Activated naive CD4-positive, alpha-beta T cell treated with anti-CD3 and anti-CD28 coated beads for 36 hours (primary cell): ENCODE measurements at regions not wholly inside any gene's neighbourhood (a gene's known extent, or its start where the extent isn't known, plus 50 kb on each side); places are given as distances from the start of the nearest gene placed in this dataset.
"Not testable (repeated sequence)": the region's sequence is repeated elsewhere in the genome, so short reads cannot be mapped to it uniquely, and the experiment has no call there.

Experiments used
- CTCF ChIA-PET: fragments of 350-600 bp; sonication (Branson Sonifier 250); formaldehyde crosslinking; loops from one replicate; lab custom pipeline; 2021; ENCODE audit warnings: antibody characterized with exemption; lab: Charles Lee
- DNase-seq: peaks from one replicate; pipeline ENCODE4 v3.0.0-alpha.2; 2020
- H3K27ac Mint-ChIP-seq: one replicate; pipeline ENCODE4 v1.8.0; 2021; ENCODE audit warnings: mild to moderate bottlenecking, mixed read lengths
- H3K27me3 Mint-ChIP-seq: one replicate; pipeline ENCODE4 v1.8.0; 2021; ENCODE audit warnings: low read depth, mixed read lengths
- H3K36me3 Mint-ChIP-seq: one replicate; pipeline ENCODE4 v1.8.0; 2021; ENCODE audit warnings: low read depth, mixed read lengths
- H3K4me1 Mint-ChIP-seq: one replicate; pipeline ENCODE4 v1.8.0; 2021; ENCODE audit warnings: low read depth, mixed read lengths
- H3K4me3 Mint-ChIP-seq: one replicate; pipeline ENCODE4 v1.8.0; 2021; ENCODE audit warnings: mild to moderate bottlenecking, moderate library complexity, mixed read lengths
- H3K9me3 Mint-ChIP-seq: one replicate; pipeline ENCODE4 v1.8.0; 2021; ENCODE audit warnings: mixed read lengths
- intact Hi-C: fragments of 100-400 bp; cut with micrococcal nuclease; formaldehyde crosslinking; loops from one replicate; pipeline ENCODE4 v1.15.1; 2023

GRCh38 chr15:79543097-79543496 lies 111.0 kb downstream of the MINAR1 start:
- CTCF ChIA-PET = no interaction called here
- intact Hi-C loops = no loop called here
- H3K27me3 Mint-ChIP-seq = peaks cover 5% of the 10 kb centered on the region
- no peaks in the 10 kb centered on the region for H3K4me1 Mint-ChIP-seq
- no peaks in the 10 kb centered on the region for H3K9me3 Mint-ChIP-seq
- no peak overlapping the region for H3K27ac Mint-ChIP-seq
- H3K36me3 Mint-ChIP-seq = no peaks in the 10 kb centered on the region
- H3K4me3 Mint-ChIP-seq = no peak overlapping the region
- no peak for DNase-seq

- DNase-seq = no peak
- H3K27me3 Mint-ChIP-seq = peaks cover 14% of the 10 kb centered on the region
- CTCF ChIA-PET = interaction anchor here (0.9 kb wide), 1 partner anchor 209 kb away, joined by 3 read pairs; no protein-coding TSS in a partner anchor
- no peaks in the 10 kb centered on the region for H3K36me3 Mint-ChIP-seq
- H3K4me1 Mint-ChIP-seq = no peaks in the 10 kb centered on the region
- no peak overlapping the region for H3K27ac Mint-ChIP-seq
- intact Hi-C loops = no loop called here
- no peak overlapping the region for H3K4me3 Mint-ChIP-seq
- no peaks in the 10 kb centered on the region for H3K9me3 Mint-ChIP-seq
Observed at GRCh38 chr15:79549196-79549595, 117.1 kb downstream of the MINAR1 start.

GRCh38 chr15:79560384-79560783 lies 128.2 kb downstream of the MINAR1 start:
- Mint-ChIP-seq H3K9me3 (no peaks in the 10 kb centered on the region), H3K27me3 (peaks cover 22% of the 10 kb centered on the region)
- intact Hi-C loops = no loop called here

GRCh38 chr15:79561982-79562381 lies 129.8 kb downstream of the MINAR1 start:
- no peak for DNase-seq
- CTCF ChIA-PET = no interaction called here
- Mint-ChIP-seq H3K4me3 (no peak overlapping the region), H3K36me3 (no peaks in the 10 kb centered on the region), H3K4me1 (no peaks in the 10 kb centered on the region), H3K27me3 (peaks cover 22% of the 10 kb centered on the region), H3K27ac (no peak overlapping the region), H3K9me3 (no peaks in the 10 kb centered on the region)
- intact Hi-C loops = no loop called here

More at GRCh38 chr15:79560384-79560783, 128.2 kb downstream of the MINAR1 start:
- Mint-ChIP-seq H3K27ac (no peak overlapping the region), H3K4me1 (no peaks in the 10 kb centered on the region), H3K4me3 (no peak overlapping the region), H3K36me3 (no peaks in the 10 kb centered on the region)
- CTCF ChIA-PET = no interaction called here
- DNase-seq = no peak

- Mint-ChIP-seq H3K27ac (no peak overlapping the region), H3K27me3 (peaks cover 22% of the 10 kb centered on the region), H3K36me3 (no peaks in the 10 kb centered on the region), H3K4me3 (no peak overlapping the region), H3K9me3 (no peaks in the 10 kb centered on the region), H3K4me1 (no peaks in the 10 kb centered on the region)
- intact Hi-C loops = no loop called here
- DNase-seq = no peak
- CTCF ChIA-PET = no interaction called here
Observed at GRCh38 chr15:79562403-79562815, 130.3 kb downstream of the MINAR1 start.

GRCh38 chr15:79562899-79563298 lies 130.8 kb downstream of the MINAR1 start:
- no peaks in the 10 kb centered on the region for H3K4me1 Mint-ChIP-seq
- no peak overlapping the region for H3K4me3 Mint-ChIP-seq
- CTCF ChIA-PET = no interaction called here

GRCh38 chr15:79570004-79570403 lies 137.9 kb downstream of the MINAR1 start:
- DNase-seq = no peak
- no peaks in the 10 kb centered on the region for H3K27me3 Mint-ChIP-seq

More at GRCh38 chr15:79562899-79563298, 130.8 kb downstream of the MINAR1 start:
- no peak for DNase-seq
- intact Hi-C loops = no loop called here
- no peaks in the 10 kb centered on the region for H3K36me3 Mint-ChIP-seq
- peaks cover 22% of the 10 kb centered on the region for H3K27me3 Mint-ChIP-seq
- peak overlapping the region; percentile 12 for H3K27ac Mint-ChIP-seq
- H3K9me3 Mint-ChIP-seq = no peaks in the 10 kb centered on the region

GRCh38 chr15:79572691-79573404 lies 140.7 kb downstream of the MINAR1 start:
- no peak overlapping the region for H3K27ac Mint-ChIP-seq
- intact Hi-C loops = no loop called here

More at GRCh38 chr15:79570004-79570403, 137.9 kb downstream of the MINAR1 start:
- Mint-ChIP-seq H3K4me3 (no peak overlapping the region), H3K4me1 (no peaks in the 10 kb centered on the region), H3K36me3 (no peaks in the 10 kb centered on the region), H3K27ac (no peak overlapping the region), H3K9me3 (no peaks in the 10 kb centered on the region)
- CTCF ChIA-PET = no interaction called here
- intact Hi-C loops = no loop called here

GRCh38 chr15:79574431-79575273 lies 142.5 kb downstream of the MINAR1 start:
- H3K27me3 Mint-ChIP-seq, H3K36me3 Mint-ChIP-seq, DNase-seq, H3K27ac Mint-ChIP-seq, H3K4me1 Mint-ChIP-seq, H3K9me3 Mint-ChIP-seq, H3K4me3 Mint-ChIP-seq, intact Hi-C loops, CTCF ChIA-PET: not testable (repeated sequence)

More at GRCh38 chr15:79572691-79573404, 140.7 kb downstream of the MINAR1 start:
- H3K27me3 Mint-ChIP-seq = peaks cover 4% of the 10 kb centered on the region
- DNase-seq = no peak
- CTCF ChIA-PET = interaction anchor here (0.6 to 0.9 kb wide), 2 partner anchors 33 to 191 kb away, joined by 3 read pairs; no protein-coding TSS in a partner anchor
- no peaks in the 10 kb centered on the region for H3K4me1 Mint-ChIP-seq
- no peak overlapping the region for H3K4me3 Mint-ChIP-seq
- H3K9me3 Mint-ChIP-seq = no peaks in the 10 kb centered on the region
- no peaks in the 10 kb centered on the region for H3K36me3 Mint-ChIP-seq

GRCh38 chr15:79582650-79583049 lies 150.5 kb downstream of the MINAR1 start:
- Mint-ChIP-seq H3K9me3 (no peaks in the 10 kb centered on the region), H3K36me3 (no peaks in the 10 kb centered on the region), H3K4me3 (no peak overlapping the region), H3K27me3 (peaks cover 26% of the 10 kb centered on the region), H3K27ac (no peak overlapping the region), H3K4me1 (no peaks in the 10 kb centered on the region)
- CTCF ChIA-PET = no interaction called here
- intact Hi-C loops = no loop called here
- no peak for DNase-seq

GRCh38 chr15:79592126-79592525 lies 160.0 kb downstream of the MINAR1 start:
- H3K4me1 Mint-ChIP-seq = no peaks in the 10 kb centered on the region
- H3K36me3 Mint-ChIP-seq = no peaks in the 10 kb centered on the region
- intact Hi-C loops = no loop called here
- no peak for DNase-seq
- H3K9me3 Mint-ChIP-seq = no peaks in the 10 kb centered on the region
- peaks cover 18% of the 10 kb centered on the region for H3K27me3 Mint-ChIP-seq
- H3K4me3 Mint-ChIP-seq = no peak overlapping the region
- H3K27ac Mint-ChIP-seq = no peak overlapping the region
- CTCF ChIA-PET = interaction anchor here (0.8 to 2.8 kb wide), 2 partner anchors 211 to 256 kb away, joined by 3 to 21 read pairs; no protein-coding TSS in a partner anchor

- no peak for DNase-seq
- H3K4me1 Mint-ChIP-seq = no peaks in the 10 kb centered on the region
- CTCF ChIA-PET = interaction anchor here (1.1 to 2.8 kb wide), 3 partner anchors 133 to 254 kb away, joined by 3 to 21 read pairs (median 6); no protein-coding TSS in a partner anchor
- no peak overlapping the region for H3K4me3 Mint-ChIP-seq
- intact Hi-C loops = no loop called here
- no peaks in the 10 kb centered on the region for H3K36me3 Mint-ChIP-seq
- H3K27me3 Mint-ChIP-seq = peaks cover 15% of the 10 kb centered on the region
- no peak overlapping the region for H3K27ac Mint-ChIP-seq
- H3K9me3 Mint-ChIP-seq = no peaks in the 10 kb centered on the region
Observed at GRCh38 chr15:79593119-79593869, 161.2 kb downstream of the MINAR1 start.
